AG04449 (cell line): ENCODE measurements at regions not wholly inside any gene's neighbourhood (a gene's known extent, or its start where the extent isn't known, plus 50 kb on each side); places are given as distances from the start of the nearest gene placed in this dataset.

Experiments
- CTCF ChIA-PET: fragments of 350-600 bp; formaldehyde crosslinking; extraction: SDS; loops from one replicate; lab custom pipeline; 2021; ENCODE audit warnings: antibody characterized with exemption; lab: Yijun Ruan, JAX
- POLR2A ChIA-PET: fragments of 400-600, 350-600 bp; formaldehyde crosslinking; extraction: SDS; loops from one replicate; lab custom pipeline; 2020; ENCODE audit warnings: antibody characterized with exemption, inconsistent platforms; lab: Yijun Ruan, JAX
- DNase-seq: peaks from one replicate; pipeline ENCODE4 v3.0.0-alpha.2; 2010; ENCODE audit warnings: low read depth, low spot score
- H3K4me3 ChIP-seq: 2 replicates; pipeline ENCODE4 v1.5.1; 2011; ENCODE audit warnings: low read depth, mild to moderate bottlenecking, control low read depth, low read length
- TF ChIP-seq, protein P1 (sequence below): IDR thresholded peaks from one replicate; pipeline ENCODE4 v1.5.1; 2011; ENCODE audit warnings: mild to moderate bottlenecking, moderate library complexity, low read length, control low read depth, inconsistent platforms; ENCODE audit not compliant: insufficient read depth; ENCODE audit errors: missing control alignments

DNA sequence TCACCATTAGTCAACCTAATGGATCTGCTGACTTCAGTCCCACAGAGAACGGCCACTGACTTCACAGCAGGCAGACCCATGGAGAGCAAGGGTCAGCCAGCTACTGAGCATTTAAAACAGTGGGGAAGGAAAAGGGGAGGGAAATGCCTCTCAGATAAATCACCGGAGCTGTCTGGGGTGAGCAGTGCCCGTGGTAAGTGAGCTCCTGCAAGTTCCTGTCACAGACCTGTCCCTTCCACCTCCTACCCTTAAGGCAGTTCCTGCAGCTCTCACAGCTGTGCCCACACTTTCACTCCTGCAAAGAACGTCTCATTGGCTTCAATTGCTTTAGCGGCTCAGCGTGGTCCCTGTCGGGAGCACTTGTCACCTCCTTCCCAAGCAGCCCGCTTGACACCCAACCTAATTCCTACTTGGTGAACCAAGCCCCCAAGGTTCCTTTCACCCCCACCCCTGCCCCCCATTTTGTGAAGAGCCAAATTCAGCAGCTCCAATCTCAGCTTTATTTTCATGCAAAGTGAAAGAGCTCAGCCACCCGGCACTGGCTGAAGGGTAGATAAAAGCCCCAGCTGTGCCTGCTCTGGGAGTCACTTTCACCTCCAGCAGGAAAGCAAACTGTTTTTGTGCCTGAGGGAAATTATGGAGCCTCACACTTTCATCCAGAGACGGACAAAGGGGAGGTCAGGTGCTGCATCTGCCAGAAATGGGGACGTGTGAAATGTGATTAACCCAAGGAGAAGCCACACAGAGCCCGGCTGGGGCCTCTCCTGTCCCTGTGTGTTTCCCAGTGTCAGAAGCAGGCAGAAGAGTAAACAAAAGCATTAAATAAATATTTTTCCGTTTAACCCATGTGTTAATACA is 306.2 kb downstream of the TTLL7 start:
- no peak for DNase-seq
- CTCF ChIA-PET = no interaction called here

DNA sequence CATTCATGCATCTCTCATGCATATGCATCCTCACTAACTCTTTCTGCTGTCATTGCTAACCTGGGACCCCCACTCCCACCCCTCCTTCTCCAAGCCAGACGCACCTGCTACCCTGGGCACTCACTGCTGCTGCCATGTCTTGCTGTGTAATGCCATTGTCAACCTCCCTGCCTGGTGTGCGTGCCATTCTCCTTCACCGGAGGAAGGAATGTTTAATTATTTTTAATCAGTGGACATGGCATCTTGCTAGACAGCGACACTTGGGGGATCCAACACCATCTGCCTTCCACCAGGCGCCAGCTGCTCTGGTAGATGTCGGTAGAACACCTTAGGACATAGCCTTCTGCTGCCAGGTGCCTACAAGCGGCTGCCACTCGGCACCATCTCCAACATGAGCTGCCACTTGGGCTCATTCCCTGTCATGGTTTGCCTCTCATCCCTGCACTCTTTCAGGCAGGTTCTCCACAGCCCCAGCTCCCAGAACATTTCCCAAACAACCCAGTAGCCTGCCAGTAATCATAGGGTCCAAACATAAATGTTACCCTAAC is 306.9 kb downstream of the TTLL7 start:
- ChIA-PET POLR2A (no interaction called here), CTCF (no interaction called here)
- no peak for DNase-seq
- TF ChIP-seq, protein P1, sequence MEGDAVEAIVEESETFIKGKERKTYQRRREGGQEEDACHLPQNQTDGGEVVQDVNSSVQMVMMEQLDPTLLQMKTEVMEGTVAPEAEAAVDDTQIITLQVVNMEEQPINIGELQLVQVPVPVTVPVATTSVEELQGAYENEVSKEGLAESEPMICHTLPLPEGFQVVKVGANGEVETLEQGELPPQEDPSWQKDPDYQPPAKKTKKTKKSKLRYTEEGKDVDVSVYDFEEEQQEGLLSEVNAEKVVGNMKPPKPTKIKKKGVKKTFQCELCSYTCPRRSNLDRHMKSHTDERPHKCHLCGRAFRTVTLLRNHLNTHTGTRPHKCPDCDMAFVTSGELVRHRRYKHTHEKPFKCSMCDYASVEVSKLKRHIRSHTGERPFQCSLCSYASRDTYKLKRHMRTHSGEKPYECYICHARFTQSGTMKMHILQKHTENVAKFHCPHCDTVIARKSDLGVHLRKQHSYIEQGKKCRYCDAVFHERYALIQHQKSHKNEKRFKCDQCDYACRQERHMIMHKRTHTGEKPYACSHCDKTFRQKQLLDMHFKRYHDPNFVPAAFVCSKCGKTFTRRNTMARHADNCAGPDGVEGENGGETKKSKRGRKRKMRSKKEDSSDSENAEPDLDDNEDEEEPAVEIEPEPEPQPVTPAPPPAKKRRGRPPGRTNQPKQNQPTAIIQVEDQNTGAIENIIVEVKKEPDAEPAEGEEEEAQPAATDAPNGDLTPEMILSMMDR = no peak
- H3K4me3 ChIP-seq = no peak overlapping the region

More for the DNA sequence above, 306.2 kb downstream of the TTLL7 start:
- peak overlapping the region; percentile 36 for H3K4me3 ChIP-seq
- POLR2A ChIA-PET = no interaction called here
- TF ChIP-seq, protein P1 = no peak

DNA sequence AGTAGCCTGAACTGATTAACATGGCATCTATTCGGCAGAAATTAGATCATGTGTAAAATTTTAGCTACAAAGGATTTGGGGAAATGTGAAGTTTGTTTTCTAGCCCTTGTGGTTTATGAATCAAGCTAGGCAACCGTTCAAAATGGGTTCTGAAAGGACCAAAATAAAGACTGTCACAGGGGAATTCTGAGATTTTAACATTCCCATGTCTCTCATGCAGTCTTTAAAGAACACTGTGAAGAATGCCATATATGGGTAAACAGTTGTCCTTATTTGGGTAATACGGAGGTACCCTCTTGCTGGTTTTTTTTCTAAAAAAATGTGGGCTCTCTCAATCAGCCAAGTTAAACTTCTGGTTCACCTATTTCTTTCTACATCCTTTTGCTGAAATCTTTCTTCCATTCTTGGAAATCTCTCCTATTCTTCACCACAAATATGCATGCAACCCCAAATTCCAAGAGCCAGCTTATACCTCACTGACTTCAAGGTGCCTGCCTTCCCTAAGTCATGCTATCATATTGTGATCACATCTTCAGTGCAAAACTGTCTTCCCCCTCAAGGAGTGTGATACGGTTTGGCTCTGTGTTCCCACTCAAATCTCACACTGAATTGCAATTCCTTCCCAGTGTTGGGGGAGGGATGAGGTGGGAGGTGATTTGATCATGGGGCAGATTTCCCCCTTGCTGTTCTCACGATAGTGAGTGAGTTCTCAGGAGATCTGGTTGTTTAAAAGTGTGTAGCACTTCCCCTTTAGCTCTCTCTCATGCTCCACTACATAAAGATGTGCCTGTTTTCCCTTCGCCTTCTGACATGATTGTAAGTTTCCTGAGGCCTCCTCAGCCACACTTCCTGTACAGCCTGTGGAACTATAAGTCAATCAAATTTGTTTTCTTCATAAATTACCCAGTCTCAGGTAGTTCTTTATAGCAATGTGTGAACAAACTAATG is 308.7 kb downstream of the TTLL7 start:
- CTCF ChIA-PET = no interaction called here
- no peak for DNase-seq
- TF ChIP-seq, protein P1 = no peak
- H3K4me3 ChIP-seq = no peak overlapping the region
- POLR2A ChIA-PET = no interaction called here

DNA sequence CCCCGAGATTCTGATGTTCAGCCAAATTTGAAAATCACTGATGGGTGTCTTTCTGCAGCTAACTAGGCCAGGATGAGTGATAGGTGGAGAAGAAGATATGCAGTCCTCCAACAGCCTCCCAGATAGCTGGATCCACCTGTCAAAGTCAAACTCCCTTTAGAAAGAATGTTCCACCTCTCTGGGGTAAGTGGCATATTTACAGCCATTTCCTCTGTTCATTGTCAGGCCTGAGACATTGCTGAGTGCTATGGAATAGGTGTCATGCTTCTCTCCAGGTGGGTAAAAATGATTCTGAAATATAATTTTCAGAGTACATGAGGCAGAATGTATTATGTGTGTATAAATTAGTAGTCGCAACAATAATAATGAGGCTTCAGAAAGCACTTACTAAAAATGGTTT is 316.8 kb downstream of the TTLL7 start:
- TF ChIP-seq, protein P1 = no peak
- POLR2A ChIA-PET = no interaction called here
- DNase-seq = no peak
- CTCF ChIA-PET = no interaction called here
- H3K4me3 ChIP-seq = no peak overlapping the region

DNA sequence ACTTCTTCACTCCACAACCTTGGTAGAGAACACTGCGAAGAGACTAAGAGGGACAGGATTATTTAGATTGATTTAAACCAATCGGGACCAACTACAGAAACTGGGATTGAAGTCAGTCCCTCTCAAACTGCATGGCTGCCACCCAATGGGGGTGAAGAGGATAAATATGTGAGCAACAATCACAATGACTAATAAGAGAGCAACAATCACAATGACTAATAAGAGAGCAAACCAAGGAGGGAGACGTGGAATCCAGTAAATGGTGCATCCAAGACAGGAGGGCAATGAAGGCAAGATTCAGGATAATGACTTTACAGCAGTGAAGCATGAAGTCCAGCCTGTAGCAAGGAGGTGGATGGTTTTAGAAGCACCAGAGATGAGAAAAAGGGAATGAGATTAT is 322.8 kb downstream of the TTLL7 start:
- no peak overlapping the region for H3K4me3 ChIP-seq
- TF ChIP-seq, protein P1 = no peak
- no peak for DNase-seq
- ChIA-PET POLR2A (no interaction called here), CTCF (no interaction called here)
